Left ventricle myocardium inferior (tissue), 1 donor: ENCODE measurements at regions not wholly inside any gene's neighbourhood (a gene's known extent, or its start where the extent isn't known, plus 50 kb on each side); places are given as distances from the start of the nearest gene placed in this dataset.

ENCODE experiments used
- DNase-seq: peaks from one replicate; pipeline ENCODE4 v3.0.0-alpha.2; 2020
- H3K27ac ChIP-seq: fragments of 200-600 bp; replicated peaks from 2 replicates; pipeline ENCODE4 v1.8.0; 2021
- H3K27me3 ChIP-seq: fragments of 200-600 bp; 2 replicates; pipeline ENCODE4 v1.8.0; 2021; ENCODE audit warnings: low read depth
- H3K36me3 ChIP-seq: fragments of 200-600 bp; 2 replicates; pipeline ENCODE4 v1.8.0; 2021
- H3K4me1 ChIP-seq: fragments of 200-600 bp; 2 replicates; pipeline ENCODE4 v1.8.0; 2021
- H3K4me3 ChIP-seq: fragments of 200-600 bp; 2 replicates; pipeline ENCODE4 v1.8.0; 2021; ENCODE audit warnings: mild to moderate bottlenecking, moderate library complexity
- H3K9me3 ChIP-seq: fragments of 200-600 bp; replicated peaks from 2 replicates; pipeline ENCODE4 v1.8.0; 2021
- CTCF ChIP-seq: fragments of 200-600 bp; IDR thresholded peaks from 2 replicates; pipeline ENCODE4 v1.8.0; 2021; ENCODE audit warnings: antibody characterized with exemption, mild to moderate bottlenecking, borderline replicate concordance
- intact Hi-C: fragments of 100-400 bp; cut with micrococcal nuclease; formaldehyde crosslinking; loops from one replicate; pipeline ENCODE4 v1.11.0; 2022
- donor health status: DM: no; HTN: yes; CAD: no; lungs with severe emphysema.

- no peaks in the 10 kb centered on the region for H3K36me3 ChIP-seq
- DNase-seq = no peak
- no peaks in the 10 kb centered on the region for H3K9me3 ChIP-seq
- H3K27me3 ChIP-seq = peaks cover 78% of the 10 kb centered on the region
- TF ChIP-seq CTCF = no peak
- H3K4me3 ChIP-seq = no peak overlapping the region
- H3K4me1 ChIP-seq = no peaks in the 10 kb centered on the region
- H3K27ac ChIP-seq = no peak overlapping the region
- intact Hi-C loops = no loop called here
Measured at GRCh38 chr18:78622907-78623541, 356.6 kb upstream of the SALL3 start.

- no peak for DNase-seq
- Histone ChIP-seq H3K36me3 (no peaks in the 10 kb centered on the region), H3K27ac (no peak overlapping the region), H3K9me3 (peaks cover 2% of the 10 kb centered on the region), H3K27me3 (peaks cover 68% of the 10 kb centered on the region), H3K4me1 (no peaks in the 10 kb centered on the region), H3K4me3 (no peak overlapping the region)
- no peak for TF ChIP-seq CTCF
- intact Hi-C loops = no loop called here
Measured at GRCh38 chr18:78624646-78625279, 354.9 kb upstream of the SALL3 start.

- H3K9me3 ChIP-seq = peaks cover 11% of the 10 kb centered on the region
- DNase-seq = no peak
- intact Hi-C loops = no loop called here
Measured at GRCh38 chr18:78625847-78626246, 353.8 kb upstream of the SALL3 start.

GRCh38 chr18:78627551-78628346 lies 351.9 kb upstream of the SALL3 start:
- intact Hi-C loops = no loop called here

More at GRCh38 chr18:78625847-78626246, 353.8 kb upstream of the SALL3 start:
- Histone ChIP-seq H3K27me3 (peaks cover 59% of the 10 kb centered on the region), H3K4me1 (no peaks in the 10 kb centered on the region), H3K36me3 (no peaks in the 10 kb centered on the region), H3K27ac (no peak overlapping the region), H3K4me3 (no peak overlapping the region)
- TF ChIP-seq CTCF = no peak

More at GRCh38 chr18:78627551-78628346, 351.9 kb upstream of the SALL3 start:
- Histone ChIP-seq H3K36me3 (no peaks in the 10 kb centered on the region), H3K27ac (no peak overlapping the region), H3K27me3 (peaks cover 50% of the 10 kb centered on the region), H3K4me3 (no peak overlapping the region), H3K9me3 (peaks cover 11% of the 10 kb centered on the region), H3K4me1 (no peaks in the 10 kb centered on the region)
- DNase-seq = no peak
- no peak for TF ChIP-seq CTCF
